C4-2B (cell line): ENCODE measurements at regions not wholly inside any gene's neighbourhood (a gene's known extent, or its start where the extent isn't known, plus 50 kb on each side); places are given as distances from the start of the nearest gene placed in this dataset.
"Not testable (repeated sequence)": the region's sequence is repeated elsewhere in the genome, so short reads cannot be mapped to it uniquely, and the experiment has no call there.

ENCODE experiments used
- H3K27ac ChIP-seq: fragments of 450-650 bp; 2 replicates; pipeline ENCODE4 v1.5.1; 2017
- ZFX ChIP-seq: fragments of 450-650 bp; IDR thresholded peaks from 2 replicates; pipeline ENCODE4 v1.6.1; 2017
- TF ChIP-seq, protein P1 (sequence below): fragments of 450-650 bp; conservative IDR thresholded peaks from 2 replicates; pipeline ENCODE4 v1.5.1; 2017; ENCODE audit warnings: mild to moderate bottlenecking

DNA sequence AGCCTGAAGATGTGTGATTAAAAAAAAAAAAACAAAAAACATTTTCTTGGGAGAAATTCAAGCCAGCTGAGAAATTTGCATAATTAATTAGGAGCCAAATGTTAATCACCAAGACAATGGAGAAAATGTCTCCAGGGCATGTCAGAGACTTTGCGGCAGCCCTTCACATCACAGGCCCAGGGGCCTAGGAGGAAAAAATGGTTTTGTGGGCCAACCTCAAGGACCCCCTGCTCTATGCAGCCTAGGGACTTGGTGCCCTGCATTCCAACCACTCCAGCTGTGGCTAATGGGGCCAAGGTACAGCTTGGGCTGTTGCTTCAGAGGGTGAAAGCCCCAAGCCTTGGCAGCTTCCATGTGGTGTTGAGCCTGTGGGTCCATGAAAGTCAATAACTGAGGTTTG is 241.9 kb upstream of the THUMPD2 start:
- no peak overlapping the region for H3K27ac ChIP-seq
- TF ChIP-seq, protein P1, sequence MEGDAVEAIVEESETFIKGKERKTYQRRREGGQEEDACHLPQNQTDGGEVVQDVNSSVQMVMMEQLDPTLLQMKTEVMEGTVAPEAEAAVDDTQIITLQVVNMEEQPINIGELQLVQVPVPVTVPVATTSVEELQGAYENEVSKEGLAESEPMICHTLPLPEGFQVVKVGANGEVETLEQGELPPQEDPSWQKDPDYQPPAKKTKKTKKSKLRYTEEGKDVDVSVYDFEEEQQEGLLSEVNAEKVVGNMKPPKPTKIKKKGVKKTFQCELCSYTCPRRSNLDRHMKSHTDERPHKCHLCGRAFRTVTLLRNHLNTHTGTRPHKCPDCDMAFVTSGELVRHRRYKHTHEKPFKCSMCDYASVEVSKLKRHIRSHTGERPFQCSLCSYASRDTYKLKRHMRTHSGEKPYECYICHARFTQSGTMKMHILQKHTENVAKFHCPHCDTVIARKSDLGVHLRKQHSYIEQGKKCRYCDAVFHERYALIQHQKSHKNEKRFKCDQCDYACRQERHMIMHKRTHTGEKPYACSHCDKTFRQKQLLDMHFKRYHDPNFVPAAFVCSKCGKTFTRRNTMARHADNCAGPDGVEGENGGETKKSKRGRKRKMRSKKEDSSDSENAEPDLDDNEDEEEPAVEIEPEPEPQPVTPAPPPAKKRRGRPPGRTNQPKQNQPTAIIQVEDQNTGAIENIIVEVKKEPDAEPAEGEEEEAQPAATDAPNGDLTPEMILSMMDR = no peak
- TF ChIP-seq ZFX = no peak

DNA sequence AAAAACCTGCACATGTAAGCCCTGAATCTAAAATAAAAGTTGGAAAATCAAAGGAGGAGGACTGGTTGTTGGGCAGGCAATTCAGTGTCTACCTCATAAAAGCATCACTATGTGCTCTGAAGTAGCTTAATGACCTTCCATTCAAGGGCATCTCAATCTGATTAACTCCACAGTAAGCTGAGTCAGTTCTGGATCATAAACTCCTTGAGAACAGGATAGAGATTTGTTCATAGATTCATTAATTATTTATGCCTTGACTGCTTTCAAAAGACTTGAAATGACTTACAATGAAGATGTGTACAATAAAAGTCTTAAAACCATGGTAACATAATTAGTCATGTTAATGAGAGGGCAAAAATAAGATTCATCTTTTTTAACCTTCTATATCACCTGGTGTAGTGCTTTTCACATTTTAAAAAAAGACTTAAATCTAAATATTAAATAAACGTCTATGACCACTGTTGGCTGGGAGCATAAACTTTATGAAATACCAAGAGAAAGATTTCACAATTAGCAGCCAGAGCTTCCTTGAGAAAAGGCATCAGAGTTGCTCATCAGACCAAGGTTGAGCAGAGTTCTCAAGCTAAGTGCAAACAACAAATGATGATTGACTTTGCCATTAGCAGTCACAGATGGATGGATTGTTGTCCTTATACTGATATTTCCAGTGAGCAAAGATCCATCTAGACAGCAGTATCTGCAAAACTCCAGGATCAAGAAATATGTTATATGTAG is 237.3 kb upstream of the THUMPD2 start:
- H3K27ac ChIP-seq = no peak overlapping the region

DNA sequence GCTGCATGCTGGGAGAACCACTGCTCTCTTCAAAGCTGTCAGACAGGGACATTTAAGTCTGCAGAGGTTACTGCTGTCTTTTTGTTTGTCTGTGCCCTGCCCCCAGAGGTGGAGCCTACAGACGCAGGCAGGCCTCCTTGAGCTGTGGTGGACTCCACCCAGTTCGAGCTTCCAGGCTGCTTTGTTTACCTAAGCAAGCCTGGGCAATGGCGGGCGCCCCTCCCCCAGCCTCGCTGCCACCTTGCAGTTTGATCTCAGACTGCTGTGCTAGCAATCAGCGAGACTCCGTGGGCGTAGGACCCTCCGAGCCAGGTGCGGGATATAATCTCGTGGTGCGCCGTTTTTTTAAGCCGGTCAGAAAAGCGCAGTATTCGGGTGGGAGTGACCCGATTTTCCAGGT is 234.9 kb upstream of the THUMPD2 start:
- H3K27ac ChIP-seq = not testable (repeated sequence)

More for the DNA sequence above, 237.3 kb upstream of the THUMPD2 start:
- TF ChIP-seq, protein P1 = no peak
- no peak for TF ChIP-seq ZFX

DNA sequence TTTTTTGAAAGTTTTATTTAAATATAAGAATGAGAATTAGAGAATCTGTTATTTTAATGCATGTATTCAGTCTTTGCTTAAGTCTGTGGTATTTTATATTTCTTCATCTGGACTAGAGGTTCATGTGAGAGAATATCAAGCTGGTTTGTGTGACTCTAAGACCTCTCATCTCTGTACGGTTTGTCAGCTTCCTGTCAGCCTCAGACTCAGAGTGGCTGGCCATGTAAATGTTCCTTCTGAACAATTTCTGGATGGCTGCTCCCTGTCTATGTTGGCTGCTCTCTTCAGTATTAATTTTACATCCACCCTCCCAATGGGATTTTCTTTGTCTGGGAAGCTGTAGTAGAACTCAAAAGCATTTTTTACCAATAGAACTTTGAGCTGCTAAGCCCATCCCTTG is 225.3 kb upstream of the THUMPD2 start:
- no peak for TF ChIP-seq ZFX
- TF ChIP-seq, protein P1 = no peak

DNA sequence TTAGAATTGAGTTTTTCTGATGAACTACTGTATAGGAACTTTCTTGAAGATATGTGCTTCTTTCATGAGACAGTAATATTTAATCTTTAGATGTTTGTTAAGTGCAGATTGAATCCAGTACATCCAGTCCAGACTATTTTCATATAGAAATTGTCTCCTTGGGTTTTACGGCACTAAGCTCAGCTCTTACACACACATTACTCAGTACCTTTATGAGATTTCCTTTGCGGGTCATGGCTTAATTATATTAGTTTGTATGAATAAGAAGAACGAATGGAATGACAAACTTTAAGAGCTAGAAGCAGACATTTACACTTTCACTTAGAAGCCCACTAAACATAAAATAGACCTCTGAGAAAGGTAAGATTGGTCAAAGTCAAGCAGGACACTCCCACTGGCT is 223.3 kb upstream of the THUMPD2 start:
- TF ChIP-seq ZFX = no peak
- TF ChIP-seq, protein P1 = no peak
- H3K27ac ChIP-seq = no peak overlapping the region

More for the DNA sequence above, 225.3 kb upstream of the THUMPD2 start:
- no peak overlapping the region for H3K27ac ChIP-seq

DNA sequence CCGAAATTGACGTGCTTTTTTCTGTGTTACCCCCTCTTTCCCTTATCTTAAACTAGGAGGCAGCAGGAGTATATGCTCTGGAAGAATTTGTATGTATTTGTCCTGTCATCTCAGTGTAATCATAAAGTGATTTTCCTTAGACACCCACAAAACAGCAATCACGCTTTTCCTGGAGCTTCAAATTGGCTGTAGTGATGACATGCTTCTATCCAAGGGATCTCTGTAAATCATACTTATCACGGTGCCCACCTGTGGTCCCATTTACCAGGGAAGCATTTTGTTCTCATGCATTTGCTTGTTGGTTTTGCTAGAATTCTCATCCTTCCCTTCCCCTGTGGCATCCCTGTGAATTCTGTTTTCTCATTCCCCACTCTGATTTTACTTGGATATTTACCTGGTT is 220.8 kb upstream of the THUMPD2 start:
- TF ChIP-seq, protein P1 = no peak
- no peak for TF ChIP-seq ZFX
- no peak overlapping the region for H3K27ac ChIP-seq

DNA sequence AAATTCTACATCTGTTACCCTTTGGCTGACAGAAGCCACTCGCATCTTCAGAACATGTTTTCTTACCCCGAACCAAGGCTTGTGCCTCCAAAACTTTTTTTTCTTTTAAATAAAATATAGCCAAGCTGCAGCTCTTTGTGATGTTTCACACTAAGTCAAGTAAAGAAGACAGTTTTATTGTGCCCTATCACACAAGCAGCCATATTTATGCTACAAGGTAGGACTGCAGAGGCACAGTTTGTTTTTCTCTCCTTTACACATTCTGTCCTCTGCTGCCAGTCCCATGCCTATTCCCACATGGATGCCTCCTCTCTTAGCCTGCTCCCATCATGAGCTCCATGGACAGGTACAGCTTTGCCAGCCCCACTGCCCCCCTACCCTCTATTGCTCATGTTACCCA is 219.6 kb upstream of the THUMPD2 start:
- no peak for TF ChIP-seq ZFX
- TF ChIP-seq, protein P1 = no peak
- no peak overlapping the region for H3K27ac ChIP-seq

DNA sequence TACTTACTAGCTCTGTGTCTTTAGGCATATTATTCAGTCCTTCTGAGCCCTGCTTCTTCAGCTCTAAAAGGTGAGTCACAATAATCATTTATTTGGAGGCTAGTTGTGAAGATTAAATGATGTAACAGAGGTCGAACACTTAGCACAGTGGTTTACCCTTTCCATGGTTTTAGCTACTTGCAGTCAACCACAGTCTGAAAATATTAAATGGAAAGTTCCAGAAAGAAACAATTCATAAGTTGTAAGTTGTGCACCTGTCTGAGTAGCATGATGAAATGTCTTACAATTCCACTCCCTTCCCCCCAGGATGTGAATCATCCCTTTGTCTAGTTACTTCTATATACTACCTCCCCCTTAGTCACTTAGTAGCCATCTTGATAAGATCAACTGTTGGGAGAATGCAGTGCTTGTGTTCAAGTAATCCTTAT is 217.6 kb upstream of the THUMPD2 start:
- no peak for TF ChIP-seq ZFX
- TF ChIP-seq, protein P1 = no peak
- no peak overlapping the region for H3K27ac ChIP-seq
